ENCODE measurements at regions not wholly inside any gene's neighbourhood (a gene's known extent, or its start where the extent isn't known, plus 50 kb on each side); places are given as distances from the start of the nearest gene placed in this dataset.

- H3K4me3 ChIP-seq = no peak overlapping the region
- H3K79me2 ChIP-seq (ENCODE audit: low read depth) = no peaks in the 10 kb centered on the region
- no peaks in the 10 kb centered on the region for H3K9me2 ChIP-seq (ENCODE audit: insufficient read depth)
- H3K36me3 ChIP-seq (ENCODE audit: low read depth) = no peaks in the 10 kb centered on the region
- H3K27ac ChIP-seq = no peak overlapping the region
- intact Hi-C loops (cut with micrococcal nuclease; ENCODE audit: unreplicated experiment) = no loop called here
- POLR2A ChIA-PET (ENCODE audit: unreplicated experiment) = no interaction called here
- no peak overlapping the region for H2AFZ ChIP-seq
- no TSS peak for BruUV-seq (replicated peaks)
- H4K20me1 ChIP-seq (ENCODE audit: insufficient read depth) = no peaks in the 10 kb centered on the region
- CTCF ChIA-PET = no interaction called here
- H3F3A ChIP-seq (ENCODE audit: insufficient read depth, low read depth) = no peaks in the 10 kb centered on the region
- DNase-seq = no peak
- no peak overlapping the region for H3K4me2 ChIP-seq
- H3K9me3 ChIP-seq (ENCODE audit: insufficient read depth, low read depth) = no peaks in the 10 kb centered on the region
- H3K4me1 ChIP-seq (replicated peaks; ENCODE audit: insufficient read depth) = no peaks in the 10 kb centered on the region
- TF ChIP-seq EZH2 (IDR thresholded peaks at IDR 0.05; ENCODE audit: low read depth) (no peak), CTCF (conservative IDR thresholded peaks at IDR 0.05) (no peak)
- H3K27me3 ChIP-seq (ENCODE audit: insufficient read depth, low read depth) = peaks cover 9% of the 10 kb centered on the region; the same call in 1 of the 2 replicates
These were observed 487.6 kb upstream of the ZMIZ1 start for GRCh38 chr10:78581133-78581694.

- H3K9me3 ChIP-seq (ENCODE audit: insufficient read depth, low read depth) = no peaks in the 10 kb centered on the region
- no peak for DNase-seq
- intact Hi-C loops (cut with micrococcal nuclease; ENCODE audit: unreplicated experiment) = no loop called here
- H3F3A ChIP-seq (ENCODE audit: insufficient read depth, low read depth) = no peaks in the 10 kb centered on the region
- TF ChIP-seq EZH2 (IDR thresholded peaks at IDR 0.05; ENCODE audit: low read depth) (no peak), CTCF (conservative IDR thresholded peaks at IDR 0.05) (no peak)
- no peak overlapping the region for H3K4me3 ChIP-seq
- H3K36me3 ChIP-seq (ENCODE audit: low read depth) = no peaks in the 10 kb centered on the region
- POLR2A ChIA-PET (ENCODE audit: unreplicated experiment) = no interaction called here
- peaks cover 9% of the 10 kb centered on the region; the same call in 1 of the 2 replicates for H3K27me3 ChIP-seq (ENCODE audit: insufficient read depth, low read depth)
- H2AFZ ChIP-seq = no peak overlapping the region
- H3K4me1 ChIP-seq (replicated peaks; ENCODE audit: insufficient read depth) = no peaks in the 10 kb centered on the region
- no peak overlapping the region for H3K27ac ChIP-seq
- no peaks in the 10 kb centered on the region for H3K9me2 ChIP-seq (ENCODE audit: insufficient read depth)
- no peaks in the 10 kb centered on the region for H3K79me2 ChIP-seq (ENCODE audit: low read depth)
- no peaks in the 10 kb centered on the region for H4K20me1 ChIP-seq (ENCODE audit: insufficient read depth)
- BruUV-seq (replicated peaks) = no TSS peak
- no peak overlapping the region for H3K4me2 ChIP-seq
- CTCF ChIA-PET = no interaction called here
These were observed 486.2 kb upstream of the ZMIZ1 start for GRCh38 chr10:78582540-78582939.

DNA sequence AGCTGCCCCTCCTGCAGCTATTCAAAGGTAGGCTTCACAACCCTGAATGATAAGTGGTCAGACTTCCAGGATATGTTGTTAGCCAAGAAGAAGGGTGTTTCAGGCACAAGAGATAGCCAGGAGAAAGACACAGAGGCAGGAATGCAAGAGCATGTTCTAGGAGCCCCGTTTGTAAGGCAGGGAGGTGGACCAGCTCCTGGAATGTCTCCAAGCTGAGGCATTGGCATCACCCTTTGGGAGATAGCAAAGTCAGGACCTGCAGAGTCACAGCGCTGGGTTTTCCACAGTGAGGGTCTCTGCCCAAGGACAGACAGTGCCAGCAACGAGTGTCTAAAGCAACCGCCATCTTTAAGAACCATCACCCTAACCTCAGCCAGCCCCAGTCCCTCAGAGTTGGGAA is 484.5 kb upstream of the ZMIZ1 start:
- H3K27ac ChIP-seq = no peak overlapping the region
- no peaks in the 10 kb centered on the region for H3K9me2 ChIP-seq (ENCODE audit: insufficient read depth)
- H3F3A ChIP-seq (ENCODE audit: insufficient read depth, low read depth) = no peaks in the 10 kb centered on the region
- no peaks in the 10 kb centered on the region for H3K36me3 ChIP-seq (ENCODE audit: low read depth)
- no peak overlapping the region for H2AFZ ChIP-seq
- TF ChIP-seq EZH2 (IDR thresholded peaks at IDR 0.05; ENCODE audit: low read depth) (no peak), CTCF (conservative IDR thresholded peaks at IDR 0.05) (no peak)
- no peaks in the 10 kb centered on the region for H3K4me1 ChIP-seq (replicated peaks; ENCODE audit: insufficient read depth)
- intact Hi-C loops (cut with micrococcal nuclease; ENCODE audit: unreplicated experiment) = no loop called here
- peaks cover 9% of the 10 kb centered on the region; the same call in 1 of the 2 replicates for H3K27me3 ChIP-seq (ENCODE audit: insufficient read depth, low read depth)
- H3K4me2 ChIP-seq = no peak overlapping the region
- H4K20me1 ChIP-seq (ENCODE audit: insufficient read depth) = no peaks in the 10 kb centered on the region
- DNase-seq = no peak
- no peaks in the 10 kb centered on the region for H3K9me3 ChIP-seq (ENCODE audit: insufficient read depth, low read depth)
- POLR2A ChIA-PET (ENCODE audit: unreplicated experiment) = no interaction called here
- no peaks in the 10 kb centered on the region for H3K79me2 ChIP-seq (ENCODE audit: low read depth)
- CTCF ChIA-PET = no interaction called here
- BruUV-seq (replicated peaks) = no TSS peak
- H3K4me3 ChIP-seq = no peak overlapping the region

All from PC-9 (cell line).